GM12892 (cell line): ENCODE measurements at regions not wholly inside any gene's neighbourhood (a gene's known extent, or its start where the extent isn't known, plus 50 kb on each side); places are given as distances from the start of the nearest gene placed in this dataset.

ENCODE experiments used
- DNase-seq: peaks from one replicate; pipeline ENCODE4 v3.0.0; 2011; ENCODE audit not compliant: insufficient read length
- FAIRE-seq: peaks from 2 replicates; lab custom pipeline; 2011; peaks lifted over from hg19 to GRCh38; lab: Jason Lieb, UNC
- POLR2A ChIP-seq: IDR thresholded peaks from 2 replicates; pipeline ENCODE4 v1.6.1; 2011; ENCODE audit warnings: low read depth, low read length, control low read depth
- POLR2AphosphoS5 ChIP-seq: IDR thresholded peaks from 2 replicates; pipeline ENCODE4 v1.6.1; 2011; ENCODE audit warnings: low read depth, low read length, control low read depth
- TAF1 ChIP-seq: IDR thresholded peaks from 2 replicates; pipeline ENCODE4 v1.6.1; 2011; ENCODE audit warnings: low read depth, mild to moderate bottlenecking, control low read depth, low read length, borderline replicate concordance

DNA sequence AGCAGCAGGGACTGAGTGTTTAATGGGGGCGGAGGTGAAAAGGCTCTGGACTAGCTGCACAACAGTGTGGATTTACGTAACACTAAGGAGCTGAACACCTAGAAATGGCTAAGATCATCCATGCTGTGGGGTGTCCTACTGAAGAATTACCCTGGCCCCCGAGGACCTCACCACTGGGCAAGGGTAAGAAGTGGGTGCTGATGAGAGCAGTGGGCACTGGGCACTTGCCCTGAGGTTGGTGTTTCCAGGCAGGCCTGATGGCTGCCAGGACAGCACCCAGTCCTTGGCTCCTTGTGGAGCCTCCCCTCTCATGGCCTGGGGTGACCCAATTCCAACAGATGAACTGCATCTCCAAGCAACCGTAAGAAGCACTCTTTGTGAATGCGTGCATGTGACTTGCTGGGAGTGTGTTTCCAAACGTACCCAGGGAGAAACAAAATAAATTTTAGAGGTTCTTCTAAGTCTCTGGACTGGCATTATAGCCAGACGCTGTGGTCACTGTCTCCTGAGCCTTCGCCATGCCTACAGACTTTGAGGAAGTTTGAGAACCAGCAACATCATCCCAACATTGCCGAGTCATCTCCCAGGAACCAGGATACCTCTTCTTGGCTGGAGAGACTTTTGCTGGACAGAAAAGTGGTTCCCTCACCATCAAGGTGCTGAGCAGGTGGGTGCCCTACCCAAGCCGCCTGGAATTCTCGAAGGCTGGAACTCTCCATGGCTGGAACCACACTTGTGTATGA lies 245.9 kb downstream of the ERMARD start:
- DNase-seq (no peak), FAIRE-seq (no peak)
- TF ChIP-seq POLR2AphosphoS5, result no peak
- no peak for TF ChIP-seq POLR2A
- no peak for TF ChIP-seq TAF1

GRCh38 chr6:169996378-169997051 lies 245.1 kb downstream of the ERMARD start:
- TF ChIP-seq TAF1 (no peak), POLR2A (no peak), POLR2AphosphoS5 (no peak)
- FAIRE-seq (no peak), DNase-seq (no peak)

DNA sequence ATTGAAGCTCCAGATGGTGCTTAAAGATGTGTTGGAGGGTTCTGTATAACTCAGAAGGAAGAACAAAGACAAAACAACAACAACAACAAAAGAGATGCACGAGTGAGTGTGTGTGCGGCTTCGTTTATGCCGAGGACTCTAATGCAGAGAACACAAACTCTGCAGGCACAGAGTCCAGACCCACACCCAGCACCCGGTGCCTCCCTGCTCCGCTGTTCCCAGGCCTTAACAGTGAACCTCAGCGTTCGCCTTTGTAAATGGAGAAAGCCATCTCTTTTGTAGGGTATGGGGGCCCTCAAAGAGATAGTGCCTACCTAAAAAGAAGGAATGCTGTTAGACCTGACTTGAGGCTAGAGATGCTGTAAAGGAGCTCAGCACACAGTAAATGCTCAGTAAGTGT lies 243.3 kb downstream of the ERMARD start:
- TF ChIP-seq POLR2AphosphoS5, result no peak
- TF ChIP-seq TAF1, result no peak
- TF ChIP-seq POLR2A, result no peak
- FAIRE-seq (no peak), DNase-seq (no peak)

DNA sequence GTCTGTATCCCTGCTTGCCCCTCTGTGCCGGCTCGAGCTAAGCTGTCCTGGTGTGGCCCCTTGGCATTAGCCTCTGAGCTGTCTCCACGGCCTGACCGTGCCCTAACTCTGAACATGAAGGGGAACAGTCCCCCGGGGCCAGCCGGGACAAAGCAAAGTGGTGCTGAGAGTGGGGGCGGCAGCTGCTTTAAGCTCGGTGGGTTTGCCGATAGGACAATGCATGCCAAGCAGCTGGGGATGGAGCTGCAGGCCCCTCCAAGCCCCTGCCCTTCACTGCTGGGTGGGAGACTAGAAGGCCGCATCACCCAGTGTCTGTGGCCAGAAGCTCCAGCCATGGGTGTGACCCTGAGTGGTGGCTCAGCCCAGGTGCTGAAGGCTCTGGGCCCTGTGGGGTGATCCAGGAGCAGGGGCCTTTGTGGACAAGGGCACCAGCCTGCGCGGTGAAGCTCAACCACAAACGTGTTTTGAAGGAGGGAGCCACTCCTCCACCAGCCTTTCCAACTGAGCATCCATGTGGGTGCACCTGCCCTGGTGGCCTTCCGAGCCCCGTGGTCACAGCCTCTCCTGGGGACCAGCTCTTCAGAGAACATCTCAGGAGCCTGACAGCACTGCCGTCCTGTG lies 242.5 kb downstream of the ERMARD start:
- FAIRE-seq (no peak), DNase-seq (no peak)
- TF ChIP-seq TAF1 (no peak), POLR2AphosphoS5 (no peak), POLR2A (no peak)

- FAIRE-seq (no peak), DNase-seq (no peak)
- TF ChIP-seq POLR2A (no peak), TAF1 (no peak), POLR2AphosphoS5 (no peak)
Observed at GRCh38 chr6:169991913-169992312, 240.5 kb downstream of the ERMARD start.

DNA sequence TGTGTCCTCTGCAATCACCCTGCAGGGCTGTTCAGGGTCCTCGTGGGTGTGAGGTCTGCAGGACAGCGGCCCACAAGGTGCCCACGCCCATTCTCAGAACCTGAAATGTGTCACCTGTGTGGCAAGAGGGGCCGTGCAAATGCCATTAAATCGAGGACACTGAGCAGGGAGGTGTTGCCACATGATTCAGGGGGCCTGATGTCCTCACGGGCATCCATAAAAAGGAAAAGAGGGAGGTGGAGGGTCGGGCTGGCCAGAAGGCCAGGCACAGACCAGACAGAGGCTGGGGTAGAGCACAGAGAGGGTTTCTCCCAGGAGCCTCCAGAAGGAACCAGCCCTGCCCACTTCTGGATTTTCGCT lies 239.6 kb downstream of the ERMARD start:
- FAIRE-seq (no peak), DNase-seq (no peak)
- TF ChIP-seq TAF1 (no peak), POLR2AphosphoS5 (no peak), POLR2A (no peak)

DNA sequence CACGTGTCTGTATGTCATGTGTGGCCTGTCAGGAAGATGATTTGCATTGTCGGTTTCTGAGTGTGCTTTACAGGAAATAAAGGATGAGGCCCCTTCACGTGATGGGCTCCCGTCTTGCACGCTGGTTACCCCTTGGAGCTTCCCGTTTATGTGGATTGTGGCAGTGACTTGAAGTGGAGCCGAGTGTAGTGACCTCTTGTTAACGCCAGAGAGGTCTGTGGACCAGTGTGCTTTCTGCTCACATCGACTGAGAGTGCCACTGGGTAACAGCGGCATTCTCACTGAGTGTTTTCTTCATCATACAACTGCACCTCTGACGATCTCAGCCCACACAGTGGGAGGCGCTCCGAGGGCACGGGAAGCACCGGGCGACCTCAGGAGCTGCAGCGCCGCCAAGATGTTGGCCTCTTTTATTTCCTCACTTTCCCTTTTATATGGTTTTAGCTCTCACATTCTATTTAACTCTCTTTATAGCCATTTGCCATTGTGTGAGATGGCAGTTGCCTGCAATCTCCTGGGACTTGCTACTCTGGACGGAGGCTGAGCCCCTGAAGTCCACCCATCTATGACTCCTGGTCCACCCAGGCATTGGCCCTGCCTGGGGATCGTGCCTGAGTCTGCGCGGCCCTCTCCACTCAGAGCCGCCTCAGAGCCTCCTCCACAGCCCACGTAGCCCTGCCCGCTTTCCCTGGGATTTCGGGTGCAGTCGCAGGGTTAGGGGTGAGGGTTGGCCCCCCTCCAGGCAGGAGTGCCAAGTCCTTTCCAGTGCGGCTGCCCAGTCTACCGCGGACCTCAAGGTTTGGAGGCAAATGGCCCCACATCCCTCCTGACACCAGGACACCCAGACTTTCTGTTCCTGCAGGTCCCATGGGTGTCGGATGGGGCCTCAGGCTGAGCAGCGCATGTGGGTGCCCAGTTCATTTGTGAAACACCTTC lies 238.9 kb downstream of the ERMARD start:
- DNase-seq (no peak), FAIRE-seq (no peak)
- TF ChIP-seq POLR2AphosphoS5 (no peak), POLR2A (no peak), TAF1 (no peak)

DNA sequence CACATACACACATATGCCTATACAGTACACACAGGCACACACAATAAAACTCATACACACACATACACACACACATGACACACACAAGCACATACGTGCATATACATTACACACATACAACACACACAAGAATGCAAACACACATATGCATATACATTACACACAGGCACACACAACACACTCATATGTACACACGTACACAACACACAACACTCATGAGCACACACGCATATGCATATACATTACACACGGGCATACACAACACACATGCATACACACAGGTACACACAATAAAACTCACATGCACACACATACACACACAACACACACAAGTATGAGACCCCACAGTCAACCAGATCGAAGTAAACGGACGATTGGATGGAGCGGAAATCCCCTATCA lies 238.2 kb downstream of the ERMARD start:
- no peak for DNase-seq
- FAIRE-seq, result no peak
- TF ChIP-seq POLR2AphosphoS5 (no peak), TAF1 (no peak), POLR2A (no peak)

GRCh38 chr6:169988769-169989550 lies 237.5 kb downstream of the ERMARD start:
- FAIRE-seq (no peak), DNase-seq (no peak)
- TF ChIP-seq POLR2AphosphoS5 (no peak), TAF1 (no peak), POLR2A (no peak)

GRCh38 chr6:169986848-169987498 lies 235.6 kb downstream of the ERMARD start:
- no peak for DNase-seq
- TF ChIP-seq POLR2AphosphoS5 (no peak), POLR2A (no peak), TAF1 (no peak)
- no peak for FAIRE-seq

DNA sequence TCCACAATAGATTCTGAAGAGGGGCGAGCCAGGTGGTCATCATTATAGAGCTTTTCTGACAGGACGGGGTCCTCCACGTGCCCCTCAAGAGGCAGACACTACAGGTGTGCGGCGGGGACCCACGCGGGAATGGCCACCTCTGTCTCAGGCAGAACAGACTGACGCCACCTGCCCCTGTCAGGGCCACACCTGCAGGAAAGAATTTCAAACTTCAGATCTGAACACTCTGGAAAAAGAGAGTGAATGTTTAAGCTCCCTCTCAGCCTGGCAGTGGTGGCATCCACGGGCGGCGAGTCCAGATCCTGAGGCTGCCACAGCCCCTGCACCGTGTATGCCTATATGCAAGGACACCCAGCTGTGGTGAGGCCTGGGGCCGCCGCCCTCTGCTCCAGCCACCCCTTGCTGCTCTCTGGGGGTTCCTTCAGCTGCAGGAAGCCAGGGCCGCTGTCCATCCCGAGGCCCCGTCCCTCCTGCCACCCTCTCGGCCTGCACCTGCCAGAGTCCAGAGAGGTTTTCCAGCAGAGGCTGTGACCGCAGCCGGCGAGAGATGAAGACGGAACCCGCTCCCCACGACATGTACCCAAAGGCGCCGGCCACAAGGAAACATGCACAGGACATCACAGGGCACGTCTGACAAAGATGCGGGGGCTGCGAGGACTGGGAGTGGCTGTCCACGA lies 234.9 kb downstream of the ERMARD start:
- DNase-seq, result no peak
- TF ChIP-seq TAF1, result no peak
- TF ChIP-seq POLR2AphosphoS5, result no peak
- no peak for TF ChIP-seq POLR2A
- FAIRE-seq, result no peak
